ENCODE measurements at regions not wholly inside any gene's neighbourhood (a gene's known extent, or its start where the extent isn't known, plus 50 kb on each side); places are given as distances from the start of the nearest gene placed in this dataset.

DNA sequence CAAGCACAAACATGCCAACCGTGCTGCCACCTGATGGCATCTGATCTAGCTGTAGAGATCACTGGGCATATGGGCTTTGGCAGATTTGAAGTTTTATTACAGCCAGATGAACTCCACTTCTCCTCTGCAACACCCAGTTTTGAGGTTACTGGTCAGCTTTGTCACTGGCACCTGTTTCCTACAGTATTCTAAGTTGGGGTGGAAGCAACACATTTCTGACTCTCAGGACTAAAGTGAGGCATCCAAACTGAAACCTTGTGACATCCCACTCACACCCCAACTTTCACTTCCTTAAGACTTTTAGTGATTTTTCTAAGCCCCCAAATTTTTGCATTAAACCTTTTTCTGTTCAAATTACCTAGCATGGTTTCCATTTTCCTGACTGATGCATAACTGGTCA is 115.1 kb upstream of the PCDH18 start:
- peaks cover 4% of the 10 kb centered on the region; the same call in 1 of the 2 replicates for H3K9me3 ChIP-seq (ENCODE audit: control insufficient read depth, insufficient read depth, low read length)
- ChIA-PET POLR2A (no interaction called here), CTCF (interaction anchor here (1.2 kb wide), 2 partner anchors 9 to 523 kb away, joined by 4 to 5 read pairs; no protein-coding TSS in a partner anchor)
- no peak overlapping the region for H3K4me3 ChIP-seq (ENCODE audit: low read depth, low read length)
- TF ChIP-seq, protein P1, sequence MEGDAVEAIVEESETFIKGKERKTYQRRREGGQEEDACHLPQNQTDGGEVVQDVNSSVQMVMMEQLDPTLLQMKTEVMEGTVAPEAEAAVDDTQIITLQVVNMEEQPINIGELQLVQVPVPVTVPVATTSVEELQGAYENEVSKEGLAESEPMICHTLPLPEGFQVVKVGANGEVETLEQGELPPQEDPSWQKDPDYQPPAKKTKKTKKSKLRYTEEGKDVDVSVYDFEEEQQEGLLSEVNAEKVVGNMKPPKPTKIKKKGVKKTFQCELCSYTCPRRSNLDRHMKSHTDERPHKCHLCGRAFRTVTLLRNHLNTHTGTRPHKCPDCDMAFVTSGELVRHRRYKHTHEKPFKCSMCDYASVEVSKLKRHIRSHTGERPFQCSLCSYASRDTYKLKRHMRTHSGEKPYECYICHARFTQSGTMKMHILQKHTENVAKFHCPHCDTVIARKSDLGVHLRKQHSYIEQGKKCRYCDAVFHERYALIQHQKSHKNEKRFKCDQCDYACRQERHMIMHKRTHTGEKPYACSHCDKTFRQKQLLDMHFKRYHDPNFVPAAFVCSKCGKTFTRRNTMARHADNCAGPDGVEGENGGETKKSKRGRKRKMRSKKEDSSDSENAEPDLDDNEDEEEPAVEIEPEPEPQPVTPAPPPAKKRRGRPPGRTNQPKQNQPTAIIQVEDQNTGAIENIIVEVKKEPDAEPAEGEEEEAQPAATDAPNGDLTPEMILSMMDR (IDR thresholded peaks at IDR 0.05; ENCODE audit: low read depth, low read length), result no peak
- H3K27ac ChIP-seq (ENCODE audit: low read depth, low read length), result no peak overlapping the region
- no peak for DNase-seq (ENCODE audit: low read depth, low spot score)
- no peaks in the 10 kb centered on the region for H3K27me3 ChIP-seq (ENCODE audit: control insufficient read depth, insufficient read depth, low read length)

DNA sequence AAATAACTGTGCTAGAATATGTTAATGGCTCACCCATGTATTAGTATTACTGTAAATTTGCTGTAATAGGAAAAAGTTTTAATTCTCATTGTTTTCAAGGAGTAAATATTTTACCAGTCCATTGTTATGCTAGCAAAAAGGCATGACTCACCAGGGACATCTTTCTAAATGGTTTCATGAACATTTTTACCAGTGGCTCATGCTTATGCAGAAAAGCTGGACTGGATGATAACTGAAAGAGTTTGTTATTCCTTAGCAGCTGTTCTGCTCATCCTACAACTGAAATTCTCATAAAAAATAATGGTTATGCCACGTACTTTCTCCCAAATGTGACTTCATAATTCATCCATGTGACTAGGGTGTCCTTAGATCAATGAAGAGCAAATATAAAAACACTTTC is 111.9 kb upstream of the PCDH18 start:
- Histone ChIP-seq H3K4me3 (ENCODE audit: low read depth, low read length) (no peak overlapping the region), H3K27ac (ENCODE audit: low read depth, low read length) (no peak overlapping the region), H3K9me3 (ENCODE audit: control insufficient read depth, insufficient read depth, low read length) (peaks cover 4% of the 10 kb centered on the region; the same call in 1 of the 2 replicates), H3K27me3 (ENCODE audit: control insufficient read depth, insufficient read depth, low read length) (no peaks in the 10 kb centered on the region)
- CTCF ChIA-PET, result no interaction called here
- POLR2A ChIA-PET, result no interaction called here
- DNase-seq (ENCODE audit: low read depth, low spot score), result no peak
- TF ChIP-seq, protein P1 (IDR thresholded peaks at IDR 0.05; ENCODE audit: low read depth, low read length), result no peak

DNA sequence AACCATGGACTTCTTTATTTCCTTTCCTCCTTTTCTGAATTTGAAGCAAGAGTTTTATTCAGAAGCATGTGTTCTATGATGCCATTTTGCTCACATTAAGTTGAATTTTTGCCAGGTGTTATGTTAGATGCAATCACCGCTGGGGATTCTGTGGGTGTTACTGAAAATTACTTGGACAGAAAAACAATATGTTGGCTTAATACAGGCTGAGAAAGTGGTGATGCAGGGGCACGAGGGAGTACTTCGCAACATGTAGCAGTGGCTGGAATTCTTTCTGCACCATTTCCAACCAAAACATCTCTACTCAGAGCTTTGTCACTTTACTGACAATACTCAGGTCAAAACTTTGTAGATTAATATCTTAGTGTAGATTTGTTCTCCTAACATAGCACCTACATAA is 109.2 kb upstream of the PCDH18 start:
- CTCF ChIA-PET, result no interaction called here
- H3K9me3 ChIP-seq (ENCODE audit: control insufficient read depth, insufficient read depth, low read length), result no peaks in the 10 kb centered on the region
- no peak overlapping the region for H3K4me3 ChIP-seq (ENCODE audit: low read depth, low read length)
- no peak for DNase-seq (ENCODE audit: low read depth, low spot score)
- POLR2A ChIA-PET, result no interaction called here
- H3K27ac ChIP-seq (ENCODE audit: low read depth, low read length), result no peak overlapping the region
- TF ChIP-seq, protein P1 (IDR thresholded peaks at IDR 0.05; ENCODE audit: low read depth, low read length), result no peak
- no peaks in the 10 kb centered on the region for H3K27me3 ChIP-seq (ENCODE audit: control insufficient read depth, insufficient read depth, low read length)

DNA sequence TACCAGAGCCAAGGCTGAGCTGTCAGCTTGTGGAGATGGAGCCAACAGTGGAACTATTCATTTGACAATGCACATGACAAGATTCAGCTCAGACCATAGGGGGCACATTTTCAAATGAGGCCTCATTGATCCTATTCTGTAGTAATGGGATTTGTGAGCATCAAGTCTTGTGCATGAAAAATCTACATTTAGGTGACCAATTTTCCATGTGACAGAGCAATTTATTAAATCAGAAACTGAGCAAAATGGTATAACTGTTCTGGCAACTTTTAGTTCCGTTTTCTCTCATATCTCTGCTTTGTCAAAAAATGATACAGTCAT is 108.5 kb upstream of the PCDH18 start:
- Histone ChIP-seq H3K27me3 (ENCODE audit: control insufficient read depth, insufficient read depth, low read length) (no peaks in the 10 kb centered on the region), H3K9me3 (ENCODE audit: control insufficient read depth, insufficient read depth, low read length) (no peaks in the 10 kb centered on the region), H3K4me3 (ENCODE audit: low read depth, low read length) (no peak overlapping the region), H3K27ac (ENCODE audit: low read depth, low read length) (no peak overlapping the region)
- no peak for DNase-seq (ENCODE audit: low read depth, low spot score)
- ChIA-PET CTCF (no interaction called here), POLR2A (no interaction called here)
- TF ChIP-seq, protein P1 (IDR thresholded peaks at IDR 0.05; ENCODE audit: low read depth, low read length), result no peak

DNA sequence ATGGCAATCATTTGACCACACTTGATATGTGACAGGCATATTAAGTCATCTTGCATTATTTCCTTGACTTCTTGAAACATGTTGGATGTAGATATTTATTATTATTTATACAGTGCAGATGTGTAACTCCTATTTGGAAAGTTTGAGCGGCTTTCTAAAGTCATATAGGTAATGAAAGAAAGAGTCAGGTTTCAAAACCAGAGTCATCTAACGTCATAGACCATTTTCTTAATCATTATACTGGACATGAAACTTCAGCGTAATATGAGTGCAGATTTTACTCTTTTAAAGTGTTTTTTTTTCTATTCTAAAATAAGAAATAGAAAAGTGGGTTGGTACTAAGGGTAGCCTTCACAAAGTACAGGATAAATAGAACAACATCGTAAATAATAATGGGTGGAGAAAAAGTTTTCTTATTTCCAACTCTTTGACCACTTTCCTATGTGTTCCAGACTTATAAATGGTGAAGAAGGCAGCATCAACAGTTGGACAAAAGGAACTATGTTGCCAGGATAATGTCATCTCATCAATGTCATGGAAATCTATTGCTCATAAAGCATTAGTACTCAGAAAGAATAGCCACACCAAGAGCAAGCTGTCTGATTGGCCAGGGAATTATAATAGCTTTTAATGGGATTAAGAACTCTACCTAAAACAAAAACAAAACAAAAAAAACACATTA is 108.0 kb upstream of the PCDH18 start:
- POLR2A ChIA-PET, result no interaction called here
- Histone ChIP-seq H3K9me3 (ENCODE audit: control insufficient read depth, insufficient read depth, low read length) (no peaks in the 10 kb centered on the region), H3K27me3 (ENCODE audit: control insufficient read depth, insufficient read depth, low read length) (no peaks in the 10 kb centered on the region), H3K4me3 (ENCODE audit: low read depth, low read length) (no peak overlapping the region), H3K27ac (ENCODE audit: low read depth, low read length) (no peak overlapping the region)
- CTCF ChIA-PET, result no interaction called here
- DNase-seq (ENCODE audit: low read depth, low spot score), result no peak
- TF ChIP-seq, protein P1 (IDR thresholded peaks at IDR 0.05; ENCODE audit: low read depth, low read length), result no peak
